ENCODE measurements at regions not wholly inside any gene's neighbourhood (a gene's known extent, or its start where the extent isn't known, plus 50 kb on each side); places are given as distances from the start of the nearest gene placed in this dataset.

DNA sequence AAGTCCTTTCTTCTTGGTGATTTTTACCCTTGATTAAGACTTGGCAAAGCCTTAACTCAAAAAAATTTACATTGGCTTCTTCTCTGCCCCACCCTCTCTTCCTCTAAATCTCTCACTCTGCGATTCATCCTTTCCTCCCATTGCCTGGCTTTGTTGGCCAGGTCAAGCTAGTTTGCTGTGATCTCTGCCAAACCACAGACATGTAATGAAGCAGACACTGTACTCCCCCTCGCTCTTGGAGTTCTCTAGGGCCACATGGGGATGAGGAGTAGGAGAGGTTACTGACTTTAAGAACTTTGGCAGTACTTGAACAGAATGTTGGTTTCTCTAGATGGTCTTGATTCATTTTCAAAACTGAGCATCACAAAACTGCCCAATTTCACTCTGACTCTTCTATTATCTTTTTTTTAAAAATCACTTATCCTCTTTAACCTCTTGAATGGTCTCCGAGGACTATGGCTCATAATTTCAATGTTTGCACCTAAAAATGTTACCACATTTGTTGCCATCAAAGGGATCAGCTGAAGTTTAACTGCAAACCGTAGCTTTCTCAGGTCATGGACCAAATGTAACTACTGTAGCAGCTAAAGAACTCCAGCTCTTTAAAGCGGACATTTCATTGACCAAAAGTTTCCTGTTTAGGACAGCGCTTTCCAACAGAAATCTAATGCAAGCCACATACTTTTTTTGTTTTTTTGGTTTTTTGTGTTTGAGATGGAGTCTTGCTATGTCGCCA lies 62.7 kb upstream of the IPO9 start:
- TF ChIP-seq, protein P1, sequence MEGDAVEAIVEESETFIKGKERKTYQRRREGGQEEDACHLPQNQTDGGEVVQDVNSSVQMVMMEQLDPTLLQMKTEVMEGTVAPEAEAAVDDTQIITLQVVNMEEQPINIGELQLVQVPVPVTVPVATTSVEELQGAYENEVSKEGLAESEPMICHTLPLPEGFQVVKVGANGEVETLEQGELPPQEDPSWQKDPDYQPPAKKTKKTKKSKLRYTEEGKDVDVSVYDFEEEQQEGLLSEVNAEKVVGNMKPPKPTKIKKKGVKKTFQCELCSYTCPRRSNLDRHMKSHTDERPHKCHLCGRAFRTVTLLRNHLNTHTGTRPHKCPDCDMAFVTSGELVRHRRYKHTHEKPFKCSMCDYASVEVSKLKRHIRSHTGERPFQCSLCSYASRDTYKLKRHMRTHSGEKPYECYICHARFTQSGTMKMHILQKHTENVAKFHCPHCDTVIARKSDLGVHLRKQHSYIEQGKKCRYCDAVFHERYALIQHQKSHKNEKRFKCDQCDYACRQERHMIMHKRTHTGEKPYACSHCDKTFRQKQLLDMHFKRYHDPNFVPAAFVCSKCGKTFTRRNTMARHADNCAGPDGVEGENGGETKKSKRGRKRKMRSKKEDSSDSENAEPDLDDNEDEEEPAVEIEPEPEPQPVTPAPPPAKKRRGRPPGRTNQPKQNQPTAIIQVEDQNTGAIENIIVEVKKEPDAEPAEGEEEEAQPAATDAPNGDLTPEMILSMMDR (IDR thresholded peaks at IDR 0.05; ENCODE audit: partially characterized antibody, unreplicated experiment), result no peak
- no peak for DNase-seq
- Mint-ChIP-seq H3K36me3 (ENCODE audit: unreplicated experiment) (no peaks in the 10 kb centered on the region), H3K9me3 (ENCODE audit: unreplicated experiment) (peaks cover 3% of the 10 kb centered on the region), H3K27me3 (ENCODE audit: unreplicated experiment) (peaks cover 4% of the 10 kb centered on the region), H3K27ac (ENCODE audit: unreplicated experiment) (no peak overlapping the region), H3K4me3 (ENCODE audit: unreplicated experiment) (no peak overlapping the region), H3K4me1 (ENCODE audit: low read depth, unreplicated experiment) (peaks cover 19% of the 10 kb centered on the region)

DNA sequence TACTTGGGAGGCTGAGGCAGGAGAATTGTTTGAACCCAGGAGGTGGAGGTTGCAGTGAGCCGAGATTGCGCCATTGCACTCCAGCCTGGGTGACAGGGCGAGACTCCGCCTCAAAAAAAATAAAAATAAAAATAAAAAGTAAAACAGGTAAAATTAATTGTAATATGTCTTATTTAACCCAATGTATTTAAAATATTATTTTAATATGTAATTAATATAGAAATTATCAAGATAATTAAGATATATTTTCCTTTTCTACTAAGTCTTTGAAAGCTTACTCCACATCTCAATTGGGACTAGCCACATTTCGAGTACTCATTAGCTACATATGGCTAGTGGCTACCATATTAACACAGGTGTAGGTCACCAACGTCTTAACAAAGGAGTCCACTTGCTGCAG lies 61.6 kb upstream of the IPO9 start:
- TF ChIP-seq, protein P1 (IDR thresholded peaks at IDR 0.05; ENCODE audit: partially characterized antibody, unreplicated experiment), result no peak
- DNase-seq, result no peak
- Mint-ChIP-seq H3K36me3 (ENCODE audit: unreplicated experiment) (no peaks in the 10 kb centered on the region), H3K4me1 (ENCODE audit: low read depth, unreplicated experiment) (peaks cover 19% of the 10 kb centered on the region), H3K9me3 (ENCODE audit: unreplicated experiment) (peaks cover 7% of the 10 kb centered on the region), H3K4me3 (ENCODE audit: unreplicated experiment) (no peak overlapping the region), H3K27ac (ENCODE audit: unreplicated experiment) (no peak overlapping the region), H3K27me3 (ENCODE audit: unreplicated experiment) (peaks cover 1% of the 10 kb centered on the region)

DNA sequence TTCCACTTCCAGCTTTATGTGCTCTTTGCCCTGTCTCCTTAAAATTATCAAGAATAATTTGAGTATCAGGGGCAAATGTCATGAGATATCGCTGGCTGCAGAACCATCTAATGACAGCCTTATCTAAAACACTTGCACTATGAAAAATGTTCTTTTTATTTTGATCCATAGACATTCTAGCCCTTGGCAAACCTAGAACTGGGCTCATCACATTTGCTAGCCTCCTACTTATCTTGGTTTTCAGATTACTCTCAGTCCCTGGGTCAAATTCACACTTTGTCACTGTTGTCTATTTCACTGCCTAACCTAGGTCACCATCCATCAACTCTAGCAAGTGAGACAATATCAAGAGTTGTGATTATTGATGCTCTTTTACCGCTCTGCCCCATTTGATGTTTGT lies 59.9 kb upstream of the IPO9 start:
- no peak for DNase-seq
- H3K9me3 Mint-ChIP-seq (ENCODE audit: unreplicated experiment), result peaks cover 7% of the 10 kb centered on the region
- H3K27me3 Mint-ChIP-seq (ENCODE audit: unreplicated experiment), result peaks cover 1% of the 10 kb centered on the region
- no peaks in the 10 kb centered on the region for H3K36me3 Mint-ChIP-seq (ENCODE audit: unreplicated experiment)
- TF ChIP-seq, protein P1 (IDR thresholded peaks at IDR 0.05; ENCODE audit: partially characterized antibody, unreplicated experiment), result no peak
- H3K27ac Mint-ChIP-seq (ENCODE audit: unreplicated experiment), result no peak overlapping the region
- H3K4me1 Mint-ChIP-seq (ENCODE audit: low read depth, unreplicated experiment), result peaks cover 12% of the 10 kb centered on the region
- no peak overlapping the region for H3K4me3 Mint-ChIP-seq (ENCODE audit: unreplicated experiment)

DNA sequence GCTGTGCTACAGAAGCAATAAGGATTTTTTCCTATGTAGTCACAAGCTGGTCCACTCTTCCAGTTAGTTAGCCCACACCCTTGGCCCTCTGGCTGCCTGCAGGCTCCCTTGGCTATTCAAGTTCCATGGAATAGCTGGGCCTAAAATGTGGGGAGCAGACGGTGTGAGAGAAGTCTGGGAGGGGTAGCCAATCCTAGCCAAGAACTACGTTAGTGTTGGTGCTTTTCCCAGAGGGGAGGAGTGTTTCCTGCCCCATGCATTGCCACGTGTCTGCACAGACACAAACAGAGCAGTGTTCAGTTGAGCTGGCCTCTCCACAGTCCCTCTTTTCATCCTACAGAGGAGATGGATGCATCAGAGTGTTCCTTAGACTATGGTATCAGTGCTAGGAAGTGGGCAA lies 59.0 kb upstream of the IPO9 start:
- no peak overlapping the region for H3K4me3 Mint-ChIP-seq (ENCODE audit: unreplicated experiment)

DNA sequence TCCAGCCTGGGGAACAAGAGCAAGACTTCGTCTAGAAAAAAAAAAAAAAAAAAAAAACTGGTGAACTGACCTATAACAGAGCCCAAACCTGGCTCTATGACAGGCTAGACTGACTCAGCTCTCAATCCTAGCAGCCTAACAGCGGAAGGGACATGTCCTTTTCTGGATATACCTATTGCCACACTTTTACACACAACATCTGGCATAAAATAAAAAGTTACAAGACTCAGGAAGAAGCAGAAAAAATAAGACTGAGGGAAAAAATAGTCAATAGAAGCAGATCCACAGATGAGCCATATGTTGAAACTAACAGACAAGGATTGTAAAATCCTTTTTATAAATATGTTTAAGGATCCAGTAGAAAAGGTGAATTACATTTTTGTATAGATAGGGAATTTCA lies 57.5 kb upstream of the IPO9 start:
- peaks cover 1% of the 10 kb centered on the region for H3K27me3 Mint-ChIP-seq (ENCODE audit: unreplicated experiment)
- peaks cover 10% of the 10 kb centered on the region for H3K4me1 Mint-ChIP-seq (ENCODE audit: low read depth, unreplicated experiment)
- peaks cover 4% of the 10 kb centered on the region for H3K9me3 Mint-ChIP-seq (ENCODE audit: unreplicated experiment)
- TF ChIP-seq, protein P1 (IDR thresholded peaks at IDR 0.05; ENCODE audit: partially characterized antibody, unreplicated experiment), result no peak
- no peak for DNase-seq
- no peak overlapping the region for H3K4me3 Mint-ChIP-seq (ENCODE audit: unreplicated experiment)
- no peaks in the 10 kb centered on the region for H3K36me3 Mint-ChIP-seq (ENCODE audit: unreplicated experiment)
- no peak overlapping the region for H3K27ac Mint-ChIP-seq (ENCODE audit: unreplicated experiment)

More for the DNA sequence above, 59.0 kb upstream of the IPO9 start:
- DNase-seq, result no peak
- Mint-ChIP-seq H3K4me1 (ENCODE audit: low read depth, unreplicated experiment) (peaks cover 10% of the 10 kb centered on the region), H3K9me3 (ENCODE audit: unreplicated experiment) (peaks cover 6% of the 10 kb centered on the region), H3K27me3 (ENCODE audit: unreplicated experiment) (peaks cover 1% of the 10 kb centered on the region), H3K36me3 (ENCODE audit: unreplicated experiment) (no peaks in the 10 kb centered on the region), H3K27ac (ENCODE audit: unreplicated experiment) (peak overlapping the region; percentile 5)
- TF ChIP-seq, protein P1 (IDR thresholded peaks at IDR 0.05; ENCODE audit: partially characterized antibody, unreplicated experiment), result no peak
